ENCODE measurements at regions not wholly inside any gene's neighbourhood (a gene's known extent, or its start where the extent isn't known, plus 50 kb on each side); places are given as distances from the start of the nearest gene placed in this dataset.

DNA sequence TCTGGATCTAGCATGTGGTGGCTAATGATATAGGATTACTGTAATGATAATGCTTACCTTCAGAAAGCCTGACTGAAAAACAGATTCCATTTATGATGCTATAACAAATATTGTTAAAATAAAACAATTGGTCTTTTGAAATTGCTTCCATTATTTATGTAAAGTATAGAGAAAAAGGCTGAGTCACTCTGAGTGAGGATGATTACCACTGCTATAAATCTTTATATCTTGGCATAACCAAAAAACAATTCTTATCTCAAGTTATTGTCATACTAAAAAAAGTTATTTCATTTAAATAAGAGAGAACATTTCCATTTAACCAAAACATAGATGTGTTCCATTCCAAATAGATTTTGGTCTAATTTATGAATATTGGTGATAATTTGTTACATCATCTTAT is 53.0 kb upstream of the DST start:
- BruUV-seq (replicated peaks), result no TSS peak
- no peaks in the 10 kb centered on the region for H3K27me3 ChIP-seq (ENCODE audit: control insufficient read depth in 1 of 2, insufficient read depth in 2 of 2, low read length in 2 of 2)
- in situ Hi-C loops (cut with HindIII; ENCODE audit: extremely low pct_ligation_motif_present, low pct_unique_long_range_greater_than_20kb) (no loop called here), intact Hi-C loops (cut with micrococcal nuclease; ENCODE audit: unreplicated experiment) (loop anchor here (10.0 kb wide), 1 partner anchor 381 kb away; no protein-coding TSS in a partner anchor)
- no peak overlapping the region for H3K27ac ChIP-seq (ENCODE audit: extremely low read length, insufficient read depth, low read length)
- H3K79me2 ChIP-seq (ENCODE audit: insufficient read depth, low read length), result peaks cover 9% of the 10 kb centered on the region
- H3K36me3 ChIP-seq (replicated peaks in 1 of 2; ENCODE audit: control insufficient read depth in 1 of 2, insufficient read depth in 2 of 2, low read length in 2 of 2), result no peaks in the 10 kb centered on the region
- peaks cover 30% of the 10 kb centered on the region for H3K4me1 ChIP-seq (ENCODE audit: insufficient read depth, low read length)
- DNase-seq (ENCODE audit: low spot score) (no peak), FAIRE-seq (no peak), ATAC-seq (no peak)
- H3K9me3 ChIP-seq (ENCODE audit: low read length), result no peaks in the 10 kb centered on the region
- ChIA-PET POLR2A (no interaction called here), CTCF (ENCODE audit: low intra/inter-chr PET ratio, low total read pairs) (no interaction called here)
- no peak overlapping the region for H3K4me3 ChIP-seq (replicated peaks in 1 of 3; ENCODE audit: insufficient read depth in 1 of 3, low read depth in 2 of 3, low read length in 3 of 3)
- H3K9ac ChIP-seq (ENCODE audit: insufficient read depth, low read depth, low read length), result no peak overlapping the region
- no peak overlapping the region for H2AFZ ChIP-seq (ENCODE audit: low read length)
- no peak overlapping the region for H3K4me2 ChIP-seq (ENCODE audit: low read depth, low read length)
- TF ChIP-seq, protein P1, sequence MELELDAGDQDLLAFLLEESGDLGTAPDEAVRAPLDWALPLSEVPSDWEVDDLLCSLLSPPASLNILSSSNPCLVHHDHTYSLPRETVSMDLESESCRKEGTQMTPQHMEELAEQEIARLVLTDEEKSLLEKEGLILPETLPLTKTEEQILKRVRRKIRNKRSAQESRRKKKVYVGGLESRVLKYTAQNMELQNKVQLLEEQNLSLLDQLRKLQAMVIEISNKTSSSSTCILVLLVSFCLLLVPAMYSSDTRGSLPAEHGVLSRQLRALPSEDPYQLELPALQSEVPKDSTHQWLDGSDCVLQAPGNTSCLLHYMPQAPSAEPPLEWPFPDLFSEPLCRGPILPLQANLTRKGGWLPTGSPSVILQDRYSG (CRISPR knock-in tag; IDR thresholded peaks at IDR 0.05), result no peak
- no peak for TF ChIP-seq ONECUT2 (CRISPR knock-in tag; IDR thresholded peaks at IDR 0.05)
- no peak for TF ChIP-seq FOXO1 (CRISPR knock-in tag; IDR thresholded peaks at IDR 0.05)
- TF ChIP-seq SP5 (CRISPR knock-in tag; IDR thresholded peaks at IDR 0.05; ENCODE audit: borderline replicate concordance, low read depth), result no peak
- no peak for TF ChIP-seq MXD4 (CRISPR knock-in tag; IDR thresholded peaks at IDR 0.05)
- no peak for TF ChIP-seq NFIC (IDR thresholded peaks at IDR 0.05; ENCODE audit: low read length)
- no peak for TF ChIP-seq SP1 (IDR thresholded peaks at IDR 0.05)
- TF ChIP-seq SP1 (CRISPR knock-in tag; IDR thresholded peaks at IDR 0.05), result no peak
- TF ChIP-seq, protein P2, sequence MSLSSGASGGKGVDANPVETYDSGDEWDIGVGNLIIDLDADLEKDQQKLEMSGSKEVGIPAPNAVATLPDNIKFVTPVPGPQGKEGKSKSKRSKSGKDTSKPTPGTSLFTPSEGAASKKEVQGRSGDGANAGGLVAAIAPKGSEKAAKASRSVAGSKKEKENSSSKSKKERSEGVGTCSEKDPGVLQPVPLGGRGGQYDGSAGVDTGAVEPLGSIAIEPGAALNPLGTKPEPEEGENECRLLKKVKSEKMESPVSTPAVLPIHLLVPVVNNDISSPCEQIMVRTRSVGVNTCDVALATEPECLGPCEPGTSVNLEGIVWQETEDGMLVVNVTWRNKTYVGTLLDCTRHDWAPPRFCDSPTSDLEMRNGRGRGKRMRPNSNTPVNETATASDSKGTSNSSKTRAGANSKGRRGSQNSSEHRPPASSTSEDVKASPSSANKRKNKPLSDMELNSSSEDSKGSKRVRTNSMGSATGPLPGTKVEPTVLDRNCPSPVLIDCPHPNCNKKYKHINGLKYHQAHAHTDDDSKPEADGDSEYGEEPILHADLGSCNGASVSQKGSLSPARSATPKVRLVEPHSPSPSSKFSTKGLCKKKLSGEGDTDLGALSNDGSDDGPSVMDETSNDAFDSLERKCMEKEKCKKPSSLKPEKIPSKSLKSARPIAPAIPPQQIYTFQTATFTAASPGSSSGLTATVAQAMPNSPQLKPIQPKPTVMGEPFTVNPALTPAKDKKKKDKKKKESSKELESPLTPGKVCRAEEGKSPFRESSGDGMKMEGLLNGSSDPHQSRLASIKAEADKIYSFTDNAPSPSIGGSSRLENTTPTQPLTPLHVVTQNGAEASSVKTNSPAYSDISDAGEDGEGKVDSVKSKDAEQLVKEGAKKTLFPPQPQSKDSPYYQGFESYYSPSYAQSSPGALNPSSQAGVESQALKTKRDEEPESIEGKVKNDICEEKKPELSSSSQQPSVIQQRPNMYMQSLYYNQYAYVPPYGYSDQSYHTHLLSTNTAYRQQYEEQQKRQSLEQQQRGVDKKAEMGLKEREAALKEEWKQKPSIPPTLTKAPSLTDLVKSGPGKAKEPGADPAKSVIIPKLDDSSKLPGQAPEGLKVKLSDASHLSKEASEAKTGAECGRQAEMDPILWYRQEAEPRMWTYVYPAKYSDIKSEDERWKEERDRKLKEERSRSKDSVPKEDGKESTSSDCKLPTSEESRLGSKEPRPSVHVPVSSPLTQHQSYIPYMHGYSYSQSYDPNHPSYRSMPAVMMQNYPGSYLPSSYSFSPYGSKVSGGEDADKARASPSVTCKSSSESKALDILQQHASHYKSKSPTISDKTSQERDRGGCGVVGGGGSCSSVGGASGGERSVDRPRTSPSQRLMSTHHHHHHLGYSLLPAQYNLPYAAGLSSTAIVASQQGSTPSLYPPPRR (CRISPR knock-in tag; IDR thresholded peaks at IDR 0.05; ENCODE audit: borderline replicate concordance), result no peak
- TF ChIP-seq REL (CRISPR knock-in tag; conservative IDR thresholded peaks at IDR 0.05), result no peak
- H4K20me1 ChIP-seq (ENCODE audit: insufficient read depth, low read length), result no peaks in the 10 kb centered on the region

Data from HepG2 (cell line).